Neural progenitor cell (in vitro differentiated cells): ENCODE measurements at regions not wholly inside any gene's neighbourhood (a gene's known extent, or its start where the extent isn't known, plus 50 kb on each side); places are given as distances from the start of the nearest gene placed in this dataset.

Experiments used
- DNase-seq: peaks from one replicate; pipeline ENCODE4 v3.0.0-alpha.2; 2016; ENCODE audit warnings: low spot score
- H2AFZ ChIP-seq: fragments of 200-600 bp; sonication (generic); replicated peaks from 2 replicates; pipeline ENCODE4 v1.6.1; 2016; ENCODE audit warnings: antibody characterized with exemption
- H3F3A ChIP-seq: fragments of 200-600 bp; sonication (generic); 2 replicates; pipeline ENCODE4 v1.6.1; 2016; ENCODE audit warnings: antibody characterized with exemption, low read depth
- H3K27ac ChIP-seq: fragments of 200-600 bp; sonication (generic); 2 replicates; pipeline ENCODE4 v1.5.1; 2016; ENCODE audit warnings: mild to moderate bottlenecking
- H3K27me3 ChIP-seq: fragments of 200-600 bp; sonication (generic); 2 replicates; pipeline ENCODE4 v1.6.1; 2016; ENCODE audit warnings: mild to moderate bottlenecking, moderate library complexity
- H3K36me3 ChIP-seq: fragments of 200-600 bp; sonication (generic); 2 replicates; pipeline ENCODE4 v1.5.1; 2016
- H3K4me1 ChIP-seq: fragments of 200-600 bp; sonication (generic); 2 replicates; pipeline ENCODE4 v1.6.1; 2016; ENCODE audit warnings: mixed run types
- H3K4me2 ChIP-seq: fragments of 200-600 bp; sonication (generic); 2 replicates; pipeline ENCODE4 v1.6.1; 2016
- H3K4me3 ChIP-seq: fragments of 200-600 bp; sonication (generic); 2 replicates; pipeline ENCODE4 v1.5.1; 2016
- H3K79me2 ChIP-seq: fragments of 200-600 bp; sonication (generic); 2 replicates; pipeline ENCODE4 v1.6.1; 2016; ENCODE audit warnings: low read depth
- H3K9ac ChIP-seq: fragments of 200-600 bp; sonication (generic); 2 replicates; pipeline ENCODE4 v1.6.1; 2016
- H3K9me3 ChIP-seq: fragments of 200-600 bp; sonication (generic); 2 replicates; pipeline ENCODE4 v1.5.1; 2016; ENCODE audit warnings: low read depth
- H4K20me1 ChIP-seq: fragments of 200-600 bp; sonication (generic); 2 replicates; pipeline ENCODE4 v1.6.1; 2016; ENCODE audit warnings: low read depth
- H3K27ac Mint-ChIP-seq: 3 replicates; pipeline ENCODE4 v1.8.0; 2021; ENCODE audit warnings: mixed read lengths
- H3K27me3 Mint-ChIP-seq: 2 replicates; pipeline ENCODE4 v1.8.0; 2022; ENCODE audit warnings: low read depth, mild to moderate bottlenecking, inconsistent platforms, moderate library complexity, mixed read lengths; ENCODE audit not compliant: insufficient read depth
- H3K36me3 Mint-ChIP-seq: 3 replicates; pipeline ENCODE4 v1.8.0; 2021; ENCODE audit warnings: mixed read lengths
- H3K4me1 Mint-ChIP-seq: 3 replicates; pipeline ENCODE4 v1.8.0; 2021; ENCODE audit warnings: mixed read lengths
- H3K4me3 Mint-ChIP-seq: 3 replicates; pipeline ENCODE4 v1.8.0; 2021; ENCODE audit warnings: mild to moderate bottlenecking, moderate library complexity, mixed read lengths
- H3K9me3 Mint-ChIP-seq: 3 replicates; pipeline ENCODE4 v1.8.0; 2020; ENCODE audit warnings: mixed read lengths
- CTCF ChIP-seq: fragments of 200-600 bp; sonication (generic); IDR thresholded peaks from 2 replicates; pipeline ENCODE4 v1.5.1; 2017; ENCODE audit warnings: antibody characterized with exemption, mild to moderate bottlenecking
- EZH2 ChIP-seq: fragments of 200-600 bp; sonication (generic); IDR thresholded peaks from 2 replicates; pipeline ENCODE4 v1.6.1; 2017; ENCODE audit warnings: antibody characterized with exemption, mild to moderate bottlenecking, moderate library complexity
- EZH2phosphoT487 ChIP-seq: fragments of 200-600 bp; sonication (generic); IDR thresholded peaks from 2 replicates; pipeline ENCODE4 v1.6.1; 2017; ENCODE audit warnings: antibody characterized with exemption

DNA sequence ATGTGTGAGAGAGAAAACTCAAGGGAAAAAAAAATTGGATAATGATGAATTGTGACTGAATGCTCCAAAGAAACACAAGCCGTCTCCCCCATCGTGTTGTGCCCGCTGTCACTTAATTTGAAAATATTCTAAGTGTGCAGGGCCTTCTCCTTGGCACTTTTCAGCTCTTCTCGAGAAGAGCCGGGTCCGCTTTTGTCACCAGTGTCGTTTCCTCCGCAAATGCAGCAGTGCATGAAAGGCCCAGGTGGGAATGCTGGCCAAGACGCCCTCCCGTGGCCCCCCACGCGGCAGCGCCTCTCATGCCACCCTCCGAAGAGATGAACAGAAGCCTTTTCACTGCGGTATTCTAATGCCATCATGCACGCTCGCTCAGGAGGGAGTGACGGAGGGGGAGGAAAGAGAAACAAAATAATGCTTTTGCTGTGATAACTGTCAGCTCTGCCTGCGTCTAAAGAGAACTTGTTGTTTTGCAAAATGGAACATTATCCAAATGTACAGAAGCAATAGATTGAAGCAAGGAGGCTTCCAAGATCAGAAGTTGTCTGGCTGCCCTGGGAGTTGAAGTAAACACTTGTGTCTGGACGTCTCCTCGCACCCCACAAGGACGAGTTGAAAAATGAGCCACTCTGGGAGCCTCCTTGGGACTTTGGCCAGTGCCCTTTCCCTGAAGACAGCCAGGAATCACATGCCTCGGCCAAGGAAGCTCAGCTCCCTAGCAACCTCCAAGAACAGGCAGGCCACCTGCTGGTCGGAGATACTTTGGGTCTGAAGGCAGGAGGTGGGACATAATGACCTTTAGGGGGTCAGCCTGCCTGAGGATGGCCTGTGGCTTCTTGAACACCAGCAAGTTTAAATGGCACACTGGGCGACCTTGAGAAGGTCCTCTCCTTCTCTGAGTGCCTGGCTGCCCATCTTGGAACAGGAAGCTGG is 166.1 kb upstream of the ZC3H12A start:
- TF ChIP-seq CTCF (no peak), EZH2 (no peak), EZH2phosphoT487 (no peak)
- Mint-ChIP-seq H3K27me3 (peaks cover 9% of the 10 kb centered on the region), H3K4me3 (no peak overlapping the region), H3K4me1 (peaks cover 26% of the 10 kb centered on the region), H3K27ac (peak overlapping the region; percentile 20), H3K36me3 (no peaks in the 10 kb centered on the region), H3K9me3 (no peaks in the 10 kb centered on the region)
- no peaks in the 10 kb centered on the region for H4K20me1 ChIP-seq
- DNase-seq, result no peak
- H3K9ac ChIP-seq, result no peak overlapping the region
- H3K9me3 ChIP-seq, result no peaks in the 10 kb centered on the region
- H3K27me3 ChIP-seq, result no peaks in the 10 kb centered on the region
- no peaks in the 10 kb centered on the region for H3K36me3 ChIP-seq
- H3K4me2 ChIP-seq, result no peak overlapping the region
- H3K79me2 ChIP-seq, result no peaks in the 10 kb centered on the region
- peaks cover 11% of the 10 kb centered on the region for H3K4me1 ChIP-seq
- H3K4me3 ChIP-seq, result no peak overlapping the region
- H2AFZ ChIP-seq, result no peak overlapping the region
- H3F3A ChIP-seq, result no peaks in the 10 kb centered on the region
- no peak overlapping the region for H3K27ac ChIP-seq

GRCh38 chr1:37309574-37309973 is 164.8 kb upstream of the ZC3H12A start:
- no peak overlapping the region for H3K4me3 Mint-ChIP-seq
- no peak overlapping the region for H3K27ac ChIP-seq
- no peaks in the 10 kb centered on the region for H3K79me2 ChIP-seq
- no peak for TF ChIP-seq EZH2phosphoT487
- no peak for TF ChIP-seq EZH2
- TF ChIP-seq CTCF, result no peak
- H3K27ac Mint-ChIP-seq, result no peak overlapping the region
- no peak overlapping the region for H2AFZ ChIP-seq
- no peak overlapping the region for H3K4me2 ChIP-seq
- no peaks in the 10 kb centered on the region for H3K9me3 Mint-ChIP-seq
- no peaks in the 10 kb centered on the region for H3K36me3 Mint-ChIP-seq
- H3F3A ChIP-seq, result no peaks in the 10 kb centered on the region
- H3K9me3 ChIP-seq, result no peaks in the 10 kb centered on the region
- H3K27me3 Mint-ChIP-seq, result peaks cover 14% of the 10 kb centered on the region
- no peak overlapping the region for H3K9ac ChIP-seq
- H3K4me3 ChIP-seq, result no peak overlapping the region
- no peaks in the 10 kb centered on the region for H3K36me3 ChIP-seq
- peaks cover 16% of the 10 kb centered on the region for H3K4me1 ChIP-seq
- H4K20me1 ChIP-seq, result no peaks in the 10 kb centered on the region
- no peak for DNase-seq
- peaks cover 34% of the 10 kb centered on the region for H3K4me1 Mint-ChIP-seq
- no peaks in the 10 kb centered on the region for H3K27me3 ChIP-seq

DNA sequence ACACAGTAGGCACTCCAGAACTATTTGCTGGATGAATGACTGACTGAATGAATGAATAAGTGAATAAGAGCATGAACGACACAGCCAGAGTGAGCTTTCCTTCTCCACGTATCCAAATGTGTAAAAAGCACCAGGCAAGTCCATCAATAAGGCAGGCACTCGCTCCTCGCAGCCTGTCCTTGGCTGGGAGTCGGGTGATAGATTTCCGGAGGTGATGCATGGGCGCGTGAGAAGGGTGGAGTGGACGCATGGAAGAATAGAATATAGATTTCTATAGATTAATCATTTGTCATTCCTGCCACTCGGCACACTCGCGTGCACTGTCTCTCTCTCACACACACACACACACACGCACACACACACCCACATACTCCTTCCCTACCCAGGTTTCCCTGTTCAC is 164.3 kb upstream of the ZC3H12A start:
- no peak overlapping the region for H3K4me2 ChIP-seq
- Mint-ChIP-seq H3K27ac (no peak overlapping the region), H3K27me3 (peaks cover 10% of the 10 kb centered on the region), H3K4me1 (peaks cover 38% of the 10 kb centered on the region), H3K9me3 (no peaks in the 10 kb centered on the region), H3K36me3 (no peaks in the 10 kb centered on the region), H3K4me3 (no peak overlapping the region)
- H3K79me2 ChIP-seq, result no peaks in the 10 kb centered on the region
- no peak overlapping the region for H3K9ac ChIP-seq
- no peak overlapping the region for H3K4me3 ChIP-seq
- H3F3A ChIP-seq, result peaks cover 4% of the 10 kb centered on the region
- DNase-seq, result no peak
- H3K27me3 ChIP-seq, result no peaks in the 10 kb centered on the region
- TF ChIP-seq EZH2phosphoT487 (no peak), CTCF (no peak), EZH2 (no peak)
- no peaks in the 10 kb centered on the region for H4K20me1 ChIP-seq
- peaks cover 21% of the 10 kb centered on the region for H3K4me1 ChIP-seq
- no peaks in the 10 kb centered on the region for H3K9me3 ChIP-seq
- no peaks in the 10 kb centered on the region for H3K36me3 ChIP-seq
- H3K27ac ChIP-seq, result no peak overlapping the region
- H2AFZ ChIP-seq, result no peak overlapping the region
